GM19239 (cell line): ENCODE measurements at regions not wholly inside any gene's neighbourhood (a gene's known extent, or its start where the extent isn't known, plus 50 kb on each side); places are given as distances from the start of the nearest gene placed in this dataset.

Source experiments
- DNase-seq: peaks from one replicate; pipeline ENCODE4 v3.0.0; 2011; ENCODE audit warnings: low spot score; ENCODE audit not compliant: insufficient read length
- FAIRE-seq: peaks from 2 replicates; lab custom pipeline; 2011; peaks lifted over from hg19 to GRCh38; lab: Jason Lieb, UNC

DNA sequence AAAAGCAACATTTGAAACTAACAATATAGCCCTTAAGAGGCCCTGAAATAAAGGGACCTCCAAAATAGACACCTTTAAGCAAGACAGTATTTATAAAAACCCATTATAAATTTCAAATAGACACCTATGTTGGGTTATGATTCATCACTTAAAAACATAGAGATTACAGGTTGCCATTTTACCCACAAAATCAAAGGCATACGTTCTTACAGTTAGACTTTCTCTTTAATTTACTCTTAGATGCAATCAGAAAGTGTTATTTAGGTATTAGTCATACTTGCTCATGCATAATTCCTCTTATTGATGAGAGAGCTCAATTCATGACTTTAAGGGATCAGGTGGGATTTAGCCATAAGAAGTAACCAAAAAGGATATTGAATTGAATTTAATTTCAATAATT is 51.5 kb upstream of the TMEM200A start:
- no peak for FAIRE-seq
- no peak for DNase-seq

DNA sequence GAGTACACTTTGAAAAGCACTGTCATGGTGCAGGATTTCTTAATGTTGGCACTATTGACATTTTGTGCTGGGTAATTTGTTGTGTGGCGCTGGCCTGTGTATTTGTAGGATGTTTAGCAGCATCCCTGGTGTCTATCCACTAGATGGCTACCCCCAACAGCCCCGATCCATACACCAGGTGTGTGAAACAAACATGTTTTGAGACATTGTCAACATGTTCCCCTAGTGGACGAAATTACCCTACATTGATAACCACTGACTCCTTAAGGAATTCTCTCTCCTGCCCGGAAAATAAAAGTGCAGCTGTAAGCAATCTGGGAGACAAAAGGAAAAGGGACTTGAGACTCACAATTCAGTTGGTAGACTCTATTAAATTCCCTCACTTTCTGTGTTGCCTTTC is 52.6 kb upstream of the TMEM200A start:
- no peak for FAIRE-seq
- DNase-seq: no peak

DNA sequence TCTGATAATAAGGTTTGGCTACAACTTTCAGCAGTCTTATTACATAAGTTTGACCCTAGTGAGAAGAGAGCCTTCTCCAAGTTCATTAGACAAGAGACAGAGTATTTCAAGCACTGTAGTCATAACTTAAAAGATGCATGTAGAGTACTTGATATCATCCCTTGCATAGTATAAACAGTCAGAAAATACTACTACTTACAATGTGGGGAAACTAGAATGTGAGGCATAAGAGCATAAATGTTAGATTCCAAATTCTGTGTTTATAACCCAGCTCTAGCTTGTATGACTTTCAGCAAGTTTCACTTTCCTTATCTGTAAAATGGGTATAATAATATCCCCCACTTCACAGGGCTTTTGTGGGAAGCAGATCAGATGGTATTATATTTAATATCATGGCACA is 56.8 kb upstream of the TMEM200A start:
- FAIRE-seq (peak; percentile 69), DNase-seq (no peak)

DNA sequence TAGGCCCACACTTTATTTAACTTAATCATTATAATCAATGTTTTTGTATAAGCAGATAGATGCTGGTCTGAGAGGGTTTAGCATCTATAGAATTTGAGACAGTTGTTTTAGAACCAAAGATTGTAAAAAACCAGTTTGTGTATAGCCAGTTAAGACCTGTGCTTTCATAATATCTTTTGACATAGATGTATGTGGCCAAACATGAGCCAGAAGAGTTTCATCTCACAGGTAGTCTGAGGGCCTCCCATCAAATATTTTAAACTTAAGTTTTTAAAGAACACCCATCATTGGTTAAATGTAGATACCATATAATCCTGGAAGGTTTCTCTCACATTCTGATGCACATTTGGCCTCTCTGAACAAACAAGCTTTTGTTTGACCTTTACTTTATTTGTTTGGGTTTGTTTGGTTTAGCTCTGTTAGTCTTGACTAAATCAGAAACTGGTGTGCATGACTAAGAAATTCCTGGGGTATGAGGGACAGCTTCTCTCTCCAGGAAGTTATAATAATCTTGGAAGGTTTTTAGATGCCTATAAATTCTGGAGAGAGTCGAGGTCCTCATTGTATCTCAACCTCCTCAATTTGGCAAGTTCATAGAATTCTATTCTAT is 58.0 kb upstream of the TMEM200A start:
- FAIRE-seq: peak; percentile 37
- DNase-seq: no peak

DNA sequence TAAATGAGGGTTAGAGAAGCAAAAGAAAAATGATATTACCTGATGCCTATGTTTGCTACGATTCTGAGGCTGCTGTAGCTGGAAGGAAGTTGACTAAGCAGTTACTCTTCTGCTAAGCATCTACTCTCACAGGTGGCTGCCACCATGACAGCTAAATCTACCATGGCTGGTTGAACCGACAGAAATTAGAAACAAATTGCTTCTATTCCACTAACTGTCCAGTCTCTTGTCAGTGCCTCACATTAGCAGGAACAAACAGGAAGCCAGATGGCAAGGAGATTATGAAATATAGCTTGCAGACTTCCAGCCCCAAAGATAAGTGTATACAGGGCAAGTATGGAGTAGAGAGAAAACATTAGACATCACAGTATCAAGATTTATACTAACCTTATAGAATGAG is 59.4 kb upstream of the TMEM200A start:
- FAIRE-seq (peak; percentile 77), DNase-seq (no peak)

DNA sequence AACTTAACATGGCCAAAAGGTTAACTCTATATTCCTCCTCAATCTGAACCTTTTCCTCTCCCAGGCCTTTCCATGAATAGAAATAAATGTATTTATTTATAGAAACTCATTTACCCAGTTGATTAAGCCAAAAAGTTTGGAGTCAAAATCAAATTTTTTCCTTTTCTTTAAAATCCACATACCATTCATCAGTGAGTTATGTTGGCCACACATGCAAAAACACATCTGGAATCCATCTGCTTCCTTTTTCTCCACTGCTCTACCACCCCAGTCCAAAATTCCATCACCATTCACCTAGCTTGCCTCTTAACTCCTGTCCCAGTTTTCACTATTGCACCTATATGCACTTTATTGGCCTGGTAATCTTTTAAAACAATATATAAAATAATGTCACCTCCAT is 62.4 kb upstream of the TMEM200A start:
- FAIRE-seq (no peak), DNase-seq (no peak)

DNA sequence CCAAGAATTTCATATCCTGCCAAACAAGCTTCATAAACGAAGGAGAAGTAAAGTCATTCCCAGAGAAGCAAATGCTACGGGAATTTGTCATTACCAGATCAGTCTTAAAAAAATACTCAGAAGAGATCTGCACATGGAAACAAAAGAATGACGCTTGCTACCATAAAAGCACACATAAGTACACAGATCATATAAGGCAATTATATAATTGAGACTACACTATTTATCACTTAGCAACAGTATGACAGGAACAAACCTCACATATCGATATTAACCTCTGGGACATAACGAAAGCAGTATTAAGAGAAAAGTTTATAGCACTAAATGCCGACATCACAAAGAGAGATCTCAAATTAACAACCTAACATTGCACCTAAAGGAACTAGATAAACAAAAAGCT is 67.6 kb upstream of the TMEM200A start:
- no peak for FAIRE-seq
- DNase-seq: no peak

DNA sequence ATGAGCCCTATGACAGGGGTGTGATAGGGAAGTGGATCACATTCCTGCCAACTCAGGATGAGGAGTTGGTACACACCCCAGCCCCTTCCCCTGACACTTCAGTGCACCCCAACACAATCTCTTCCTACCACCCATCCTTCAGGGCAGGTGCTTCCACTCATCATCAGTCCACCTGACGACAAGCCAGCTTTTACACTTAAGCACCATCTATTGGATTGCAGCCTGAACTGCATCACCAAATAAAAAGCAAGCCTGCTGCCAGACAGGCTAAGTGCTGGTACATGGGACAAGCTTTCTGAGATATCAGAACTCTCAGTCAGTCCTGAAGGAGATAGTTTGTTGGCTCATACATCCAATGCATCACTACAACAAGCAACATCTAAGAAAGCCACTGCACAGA is 69.0 kb upstream of the TMEM200A start:
- no peak for DNase-seq
- no peak for FAIRE-seq

DNA sequence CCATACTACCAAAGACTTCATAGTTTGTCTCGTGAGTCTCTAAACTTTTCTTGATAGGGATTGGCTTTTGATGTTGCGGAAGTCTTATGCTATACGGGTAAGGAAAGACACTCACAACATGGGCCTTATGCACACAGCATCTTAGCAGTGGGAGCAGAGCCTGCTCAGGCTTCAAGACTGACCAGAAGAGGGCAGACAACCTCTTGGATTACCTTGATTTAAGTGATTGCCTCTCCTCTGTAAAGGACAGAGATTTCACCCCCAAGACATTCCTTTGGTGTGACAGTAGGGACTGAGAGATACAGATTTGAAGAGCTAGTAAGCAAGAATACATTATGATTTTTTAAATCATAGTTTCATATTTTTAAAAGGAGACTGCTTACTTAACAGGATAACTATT is 71.0 kb upstream of the SAMD3 start:
- FAIRE-seq (peak; percentile 76), DNase-seq (peak; percentile 10)

DNA sequence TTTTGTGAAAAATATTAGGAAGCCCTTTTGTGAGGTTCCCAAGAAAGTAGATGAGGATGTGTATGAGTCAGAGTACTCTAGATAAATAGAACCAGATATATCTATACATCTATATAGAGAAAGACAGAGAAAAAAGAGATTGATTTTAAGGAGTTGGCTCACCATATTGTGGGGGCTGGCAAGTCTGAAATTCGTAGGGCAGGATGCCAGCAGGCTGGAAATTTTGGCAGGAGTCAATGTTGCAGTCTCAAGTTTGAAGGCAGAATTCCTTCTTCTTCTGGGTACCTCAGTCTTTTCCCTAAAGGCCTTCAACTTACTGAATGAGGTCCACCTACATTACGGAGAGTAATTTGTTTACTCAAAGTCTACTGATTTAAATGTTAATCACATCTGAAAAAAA is 65.3 kb upstream of the SAMD3 start:
- FAIRE-seq (no peak), DNase-seq (no peak)

DNA sequence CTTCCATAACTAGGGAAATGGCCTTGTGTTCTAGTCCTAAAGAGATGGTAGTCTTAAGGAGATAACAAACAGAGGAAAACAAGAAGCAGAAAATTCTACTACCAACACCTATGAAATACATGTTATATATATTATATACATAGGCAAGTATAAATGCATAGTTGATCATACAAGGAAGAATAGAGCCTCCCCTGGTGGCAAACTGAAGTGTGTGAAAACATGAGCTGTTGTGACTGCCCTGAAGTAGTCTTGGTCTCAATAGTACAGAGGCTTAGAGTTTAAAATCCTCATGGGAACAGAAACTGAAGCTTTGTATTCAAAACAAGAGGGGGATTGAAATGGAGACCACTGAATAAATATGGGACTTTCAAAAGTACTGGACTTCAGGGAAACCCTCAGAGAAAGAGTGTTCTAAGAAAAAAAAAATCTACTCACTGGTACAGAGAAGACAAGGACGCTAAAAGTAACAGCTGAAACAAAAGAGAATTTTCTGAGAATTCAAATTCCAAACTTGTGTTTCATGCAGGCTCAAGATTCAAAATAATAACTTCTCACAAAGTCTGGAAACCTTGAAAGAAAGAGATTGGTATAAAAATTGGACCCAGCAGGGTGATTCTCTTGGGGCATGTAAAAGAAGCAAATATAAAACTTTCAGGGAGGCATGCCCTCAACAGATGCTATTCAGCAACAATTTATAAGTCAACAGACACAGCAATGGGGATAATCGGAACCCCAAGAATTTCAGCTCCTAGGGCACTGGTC is 59.7 kb upstream of the SAMD3 start:
- FAIRE-seq (peak; percentile 92), DNase-seq (no peak)

DNA sequence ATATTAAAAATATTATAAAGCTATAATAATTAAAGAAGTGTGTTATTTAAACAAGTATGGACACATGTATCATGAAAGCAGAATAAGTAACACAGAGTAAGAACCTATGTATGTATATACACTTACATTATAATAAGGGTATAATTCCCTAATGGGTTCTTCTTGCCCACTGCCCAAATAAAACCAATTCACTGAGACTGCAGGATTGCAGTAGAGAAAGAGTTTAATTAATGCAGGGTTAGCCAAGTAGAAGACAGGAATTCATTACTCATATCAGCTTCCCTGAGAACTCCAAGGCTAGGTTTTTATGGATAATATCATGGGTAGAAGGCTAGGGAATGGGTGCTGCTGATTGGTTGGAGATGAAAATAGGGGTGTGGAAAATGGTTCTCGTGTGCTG is 53.8 kb upstream of the SAMD3 start:
- FAIRE-seq: no peak
- no peak for DNase-seq

DNA sequence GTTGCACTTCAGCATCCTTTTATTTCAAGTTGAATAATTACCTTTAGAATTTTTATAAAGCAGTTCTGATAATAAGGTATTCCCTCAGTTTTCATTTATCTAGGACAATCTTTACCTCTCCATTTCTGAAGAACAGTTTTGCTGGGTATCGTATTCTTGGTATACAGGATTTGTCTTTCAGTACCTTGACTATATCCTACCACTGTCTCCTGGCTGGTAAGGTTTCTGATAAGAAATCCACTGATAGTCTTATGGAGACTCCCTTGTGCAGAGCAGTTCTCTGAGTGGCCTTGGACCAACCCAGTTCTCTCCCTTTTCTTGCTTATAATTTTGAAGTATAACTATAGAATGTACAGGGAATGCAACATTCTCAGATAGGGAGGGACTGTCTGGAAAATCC is 51.3 kb upstream of the SAMD3 start:
- FAIRE-seq (no peak), DNase-seq (no peak)
